ENCODE measurements at regions not wholly inside any gene's neighbourhood (a gene's known extent, or its start where the extent isn't known, plus 50 kb on each side); places are given as distances from the start of the nearest gene placed in this dataset.

DNA sequence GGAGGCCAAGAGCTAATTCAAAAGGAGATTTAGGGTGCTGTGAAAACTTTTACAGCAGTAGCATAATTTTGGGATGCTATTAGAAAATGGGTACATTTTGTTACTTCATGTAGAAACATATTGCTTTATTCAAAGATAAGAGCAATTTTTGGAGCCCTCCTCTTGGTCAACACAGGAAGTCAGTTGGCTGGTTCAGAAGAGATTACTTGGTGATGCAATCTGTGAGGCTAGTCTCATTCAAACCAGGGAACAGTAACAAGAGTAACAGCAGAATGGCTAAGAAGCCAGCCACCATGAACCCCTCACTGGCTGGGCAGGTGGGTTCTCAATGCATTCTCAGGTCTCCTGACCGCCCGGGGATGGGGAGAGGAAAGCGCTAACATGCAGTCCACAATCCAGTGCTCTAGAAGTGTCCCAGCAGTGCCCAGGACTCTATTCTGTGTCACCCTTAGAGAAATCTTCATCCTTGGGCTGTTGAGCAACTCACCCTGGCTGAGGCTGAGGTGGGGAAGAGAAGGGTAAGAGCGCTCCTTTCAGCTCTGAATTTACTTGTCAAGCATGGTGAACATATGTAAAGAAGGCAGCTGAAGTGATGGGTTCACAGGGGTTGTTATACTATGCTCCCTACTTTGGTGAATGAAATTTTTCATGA is 262.2 kb upstream of the UBASH3B start:
- DNase-seq (ENCODE audit: low read depth): peak; percentile 89
- TF ChIP-seq POLR2A (IDR thresholded peaks at IDR 0.05; ENCODE audit: extremely low read depth, insufficient read length) (no peak), MYC (IDR thresholded peaks at IDR 0.05; ENCODE audit: low read depth, low read length) (no peak)
- TF ChIP-seq, protein P1, sequence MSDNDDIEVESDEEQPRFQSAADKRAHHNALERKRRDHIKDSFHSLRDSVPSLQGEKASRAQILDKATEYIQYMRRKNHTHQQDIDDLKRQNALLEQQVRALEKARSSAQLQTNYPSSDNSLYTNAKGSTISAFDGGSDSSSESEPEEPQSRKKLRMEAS (IDR thresholded peaks at IDR 0.05; ENCODE audit: low read depth, low read length): no peak
- TF ChIP-seq, protein P2, sequence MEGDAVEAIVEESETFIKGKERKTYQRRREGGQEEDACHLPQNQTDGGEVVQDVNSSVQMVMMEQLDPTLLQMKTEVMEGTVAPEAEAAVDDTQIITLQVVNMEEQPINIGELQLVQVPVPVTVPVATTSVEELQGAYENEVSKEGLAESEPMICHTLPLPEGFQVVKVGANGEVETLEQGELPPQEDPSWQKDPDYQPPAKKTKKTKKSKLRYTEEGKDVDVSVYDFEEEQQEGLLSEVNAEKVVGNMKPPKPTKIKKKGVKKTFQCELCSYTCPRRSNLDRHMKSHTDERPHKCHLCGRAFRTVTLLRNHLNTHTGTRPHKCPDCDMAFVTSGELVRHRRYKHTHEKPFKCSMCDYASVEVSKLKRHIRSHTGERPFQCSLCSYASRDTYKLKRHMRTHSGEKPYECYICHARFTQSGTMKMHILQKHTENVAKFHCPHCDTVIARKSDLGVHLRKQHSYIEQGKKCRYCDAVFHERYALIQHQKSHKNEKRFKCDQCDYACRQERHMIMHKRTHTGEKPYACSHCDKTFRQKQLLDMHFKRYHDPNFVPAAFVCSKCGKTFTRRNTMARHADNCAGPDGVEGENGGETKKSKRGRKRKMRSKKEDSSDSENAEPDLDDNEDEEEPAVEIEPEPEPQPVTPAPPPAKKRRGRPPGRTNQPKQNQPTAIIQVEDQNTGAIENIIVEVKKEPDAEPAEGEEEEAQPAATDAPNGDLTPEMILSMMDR (IDR thresholded peaks at IDR 0.05; ENCODE audit: low read depth, low read length): no peak

DNA sequence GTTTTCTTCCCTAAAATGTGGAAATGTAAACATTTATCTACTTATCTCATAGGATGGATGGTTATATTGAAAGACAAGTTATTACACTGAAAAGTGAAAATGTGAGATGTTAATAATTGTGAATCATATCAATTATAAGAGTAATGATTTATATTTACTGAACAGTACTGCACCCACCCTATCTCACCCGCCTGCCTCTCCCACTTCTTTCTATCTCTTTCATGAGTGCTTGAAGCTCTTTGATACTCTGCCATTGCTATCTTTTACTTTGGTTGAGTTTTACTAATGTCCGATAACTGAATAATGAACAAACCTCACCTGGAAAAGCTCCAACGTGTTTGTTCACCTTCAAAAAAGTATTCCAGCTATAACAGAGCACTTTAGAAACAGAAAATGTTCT is 263.0 kb upstream of the UBASH3B start:
- H3K4me3 ChIP-seq (ENCODE audit: low read depth, low read length): no peak overlapping the region
- no peak for TF ChIP-seq MYC (IDR thresholded peaks at IDR 0.05; ENCODE audit: low read depth, low read length)
- TF ChIP-seq, protein P1 (IDR thresholded peaks at IDR 0.05; ENCODE audit: low read depth, low read length): no peak
- no peak for TF ChIP-seq POLR2A (IDR thresholded peaks at IDR 0.05; ENCODE audit: extremely low read depth, insufficient read length)
- TF ChIP-seq, protein P2 (IDR thresholded peaks at IDR 0.05; ENCODE audit: low read depth, low read length): no peak
- no peak for DNase-seq (ENCODE audit: low read depth)

More for the DNA sequence above, 262.2 kb upstream of the UBASH3B start:
- H3K4me3 ChIP-seq (ENCODE audit: low read depth, low read length): peak overlapping the region; percentile 44

DNA sequence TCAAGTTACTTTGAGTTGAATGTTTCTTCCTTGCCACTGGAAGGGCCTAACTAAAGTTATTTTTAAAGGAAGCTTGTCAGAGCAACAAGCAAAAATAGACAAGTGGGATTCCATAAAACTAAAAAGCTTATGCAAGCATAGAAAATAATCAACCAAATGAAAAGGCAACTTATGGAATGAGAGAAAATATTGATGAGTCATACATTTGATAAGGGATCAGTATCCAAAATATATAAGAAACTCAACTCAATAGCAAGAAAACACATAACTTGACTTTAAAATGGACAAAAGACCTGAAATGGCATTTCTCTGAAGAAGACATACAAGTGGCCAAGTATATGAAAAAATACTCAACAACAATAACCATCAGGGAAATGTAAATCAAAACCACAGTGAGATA is 264.5 kb upstream of the UBASH3B start:
- no peak for DNase-seq (ENCODE audit: low read depth)
- H3K4me3 ChIP-seq (ENCODE audit: low read depth, low read length): no peak overlapping the region
- TF ChIP-seq POLR2A (IDR thresholded peaks at IDR 0.05; ENCODE audit: extremely low read depth, insufficient read length) (no peak), MYC (IDR thresholded peaks at IDR 0.05; ENCODE audit: low read depth, low read length) (no peak)
- TF ChIP-seq, protein P2 (IDR thresholded peaks at IDR 0.05; ENCODE audit: low read depth, low read length): no peak
- TF ChIP-seq, protein P1 (IDR thresholded peaks at IDR 0.05; ENCODE audit: low read depth, low read length): no peak

DNA sequence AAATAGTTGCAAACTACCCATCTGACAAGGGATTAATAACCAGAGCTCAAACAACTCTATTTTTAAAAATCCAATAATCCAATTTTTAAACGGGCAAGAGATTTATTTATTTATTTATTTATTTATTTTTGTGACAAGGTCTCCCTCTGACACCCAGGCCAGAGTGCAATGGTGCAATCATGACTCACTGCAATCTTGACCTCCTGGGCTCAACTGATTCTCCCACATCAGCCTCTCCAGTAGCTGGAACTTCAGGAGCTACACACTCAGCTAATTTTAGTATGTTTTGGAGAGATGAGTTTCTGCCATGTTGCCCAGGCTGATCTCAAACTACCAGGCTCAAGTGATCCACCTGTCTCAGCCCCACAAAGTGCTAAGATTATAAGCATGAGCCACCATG is 267.2 kb upstream of the BLID start:
- TF ChIP-seq MYC (IDR thresholded peaks at IDR 0.05; ENCODE audit: low read depth, low read length): no peak
- TF ChIP-seq, protein P1 (IDR thresholded peaks at IDR 0.05; ENCODE audit: low read depth, low read length): no peak
- TF ChIP-seq POLR2A (IDR thresholded peaks at IDR 0.05; ENCODE audit: extremely low read depth, insufficient read length): no peak
- TF ChIP-seq, protein P2 (IDR thresholded peaks at IDR 0.05; ENCODE audit: low read depth, low read length): no peak

DNA sequence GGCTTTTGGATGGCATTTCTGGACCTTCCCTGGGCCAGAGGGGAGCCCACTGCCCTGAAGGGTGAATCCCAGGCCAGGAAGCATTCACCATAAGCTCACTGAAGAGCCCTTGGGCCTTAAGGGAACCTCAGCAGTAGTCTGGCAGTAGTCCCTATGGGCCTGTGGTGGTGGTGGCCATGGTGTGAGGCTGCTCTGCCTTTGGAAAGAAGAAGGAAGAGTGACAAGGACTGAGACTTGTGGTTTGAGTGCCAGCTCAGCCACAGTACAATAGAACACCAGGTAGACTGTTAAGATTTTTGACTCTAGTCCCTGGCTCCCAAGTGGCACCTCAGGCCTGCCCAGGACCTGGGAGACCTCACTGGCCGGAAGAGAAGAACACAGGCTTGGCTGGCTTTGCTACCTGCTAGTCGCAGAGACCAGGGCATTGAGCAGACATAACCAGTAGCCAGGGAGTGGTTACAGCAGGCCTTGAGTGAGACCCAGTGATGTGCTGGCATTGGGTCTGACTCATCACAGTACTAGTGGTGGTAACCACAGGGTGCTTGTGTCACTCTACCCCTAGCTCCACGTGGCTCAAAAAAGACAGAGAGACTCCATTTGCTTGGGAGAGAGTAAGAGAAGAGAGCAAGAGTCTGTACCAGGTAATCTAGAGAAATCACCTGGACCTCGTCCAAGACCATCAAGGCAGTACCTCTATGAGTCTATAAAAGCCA is 259.8 kb upstream of the BLID start:
- no peak for DNase-seq (ENCODE audit: low read depth)
- H3K4me3 ChIP-seq (ENCODE audit: low read depth, low read length): no peak overlapping the region
- TF ChIP-seq MYC (IDR thresholded peaks at IDR 0.05; ENCODE audit: low read depth, low read length): no peak
- no peak for TF ChIP-seq POLR2A (IDR thresholded peaks at IDR 0.05; ENCODE audit: extremely low read depth, insufficient read length)
- TF ChIP-seq, protein P2 (IDR thresholded peaks at IDR 0.05; ENCODE audit: low read depth, low read length): no peak
- TF ChIP-seq, protein P1 (IDR thresholded peaks at IDR 0.05; ENCODE audit: low read depth, low read length): no peak

More for the DNA sequence above, 267.2 kb upstream of the BLID start:
- peak; percentile 47 for DNase-seq (ENCODE audit: low read depth)
- H3K4me3 ChIP-seq (ENCODE audit: low read depth, low read length): no peak overlapping the region
